Esophagus muscularis mucosa (tissue), 4 donors: ENCODE measurements at regions not wholly inside any gene's neighbourhood (a gene's known extent, or its start where the extent isn't known, plus 50 kb on each side); places are given as distances from the start of the nearest gene placed in this dataset.

Experiments
- DNase-seq: peaks from one replicate; pipeline ENCODE4 v3.0.0-alpha.2; 2017; ENCODE audit errors: extremely low spot score
- H3K27ac ChIP-seq, 4 donors: fragments of 200-600 bp; sonication (generic); replicated peaks in 1 of 4; 1 replicate in 3 of 4; 2 replicates in 1 of 4; pipeline ENCODE4 v1.5.1; 2016 to 2019; ENCODE audit warnings: mild to moderate bottlenecking in 1 of 4
- H3K27me3 ChIP-seq, 4 donors: fragments of 200-600 bp; sonication (generic); one replicate each; pipeline versions ENCODE4 v1.5.1 to v1.6.0; 2016 to 2019
- H3K36me3 ChIP-seq, 4 donors: fragments of 200-600 bp; sonication (generic); one replicate each; pipeline ENCODE4 v1.5.1; 2016 to 2019
- H3K4me1 ChIP-seq, 4 donors: fragments of 200-600 bp; sonication (generic); one replicate each; pipeline ENCODE4 v1.5.1; 2016 to 2019
- H3K4me3 ChIP-seq, 4 donors: fragments of 200-600 bp; sonication (generic); 1 replicate in 2 of 4; 2 replicates in 2 of 4; pipeline ENCODE4 v1.5.1; 2016 to 2019; ENCODE audit warnings: mild to moderate bottlenecking in 4 of 4, moderate library complexity in 1 of 4
- H3K9me3 ChIP-seq, 4 donors: fragments of 200-600 bp; sonication (generic); 1 replicate in 3 of 4; 2 replicates in 1 of 4; pipeline ENCODE4 v1.5.1; 2016 to 2019
- CTCF ChIP-seq, 3 experiments: fragments of 200-600 bp in 2 of 3; fragments of 450-650 bp in 1 of 3; sonication (generic) in 2 of 3; IDR thresholded peaks; one replicate each; pipeline ENCODE4 v1.5.1; 2017 to 2019; ENCODE audit warnings: antibody characterized with exemption in 3 of 3, mild to moderate bottlenecking in 2 of 3, moderate library complexity in 1 of 3
- EP300 ChIP-seq: sonication (generic); formaldehyde crosslinking; IDR thresholded peaks from one replicate; pipeline ENCODE4 v1.6.1; 2017; ENCODE audit warnings: antibody characterized with exemption
- POLR2A ChIP-seq: fragments of 450-650 bp; IDR thresholded peaks from one replicate; pipeline ENCODE4 v1.6.1; 2017; ENCODE audit warnings: antibody characterized with exemption, moderate library complexity, mild to moderate bottlenecking, low read depth
- POLR2AphosphoS5 ChIP-seq, 2 donors: sonication (generic); formaldehyde crosslinking; IDR thresholded peaks; one replicate each; pipeline ENCODE4 v1.6.1; 2017; ENCODE audit warnings: antibody characterized with exemption in 2 of 2
- WGBS: methylation state at CpG from one replicate; pipeline ENCODE4 v1.1.5; 2018; 5-methylcytosine and 5-hydroxymethylcytosine counted together
- intact Hi-C: fragments of 100-400 bp; cut with DNase I; formaldehyde crosslinking; loops from one replicate; pipeline ENCODE4 v1.15.1; 2023

- Histone ChIP-seq H3K27ac (no peak overlapping the region), H3K27me3 (no peaks in the 10 kb centered on the region), H3K9me3 (peaks cover 0 to 8% (median 1%) of the 10 kb centered on the region in 4 donors), H3K4me1 (no peaks in the 10 kb centered on the region), H3K36me3 (no peaks in the 10 kb centered on the region), H3K4me3 (no peak overlapping the region)
- TF ChIP-seq CTCF (IDR thresholded peaks at IDR 0.05): no peak
- no peak for TF ChIP-seq EP300
- no peak for TF ChIP-seq POLR2AphosphoS5 (IDR thresholded peaks at IDR 0.05)
- TF ChIP-seq POLR2A: no peak
- intact Hi-C loops: no loop called here
- DNase-seq: no peak
- 50% methylated on average over 3 of the region's 3 CpGs for WGBS
Measured at GRCh38 chr2:216959433-216959832, 99.6 kb upstream of the TNP1 start.

GRCh38 chr2:216956820-216957493, 97.1 kb upstream of the TNP1 start:
- TF ChIP-seq CTCF (IDR thresholded peaks at IDR 0.05) (no peak), POLR2A (no peak), EP300 (no peak), POLR2AphosphoS5 (IDR thresholded peaks at IDR 0.05) (no peak)
- intact Hi-C loops: no loop called here
- H3K36me3 ChIP-seq: no peaks in the 10 kb centered on the region
- no peak overlapping the region for H3K27ac ChIP-seq
- DNase-seq: no peak
- WGBS: 92% methylated on average over 5 of the region's 5 CpGs
- no peaks in the 10 kb centered on the region for H3K4me1 ChIP-seq
- peaks cover 0 to 5% (median 1%) of the 10 kb centered on the region in 4 donors for H3K9me3 ChIP-seq
- H3K4me3 ChIP-seq: no peak overlapping the region
- no peaks in the 10 kb centered on the region for H3K27me3 ChIP-seq

- 74% methylated on average over 4 of the region's 4 CpGs for WGBS
Measured at GRCh38 chr2:216951171-216951570, 91.3 kb upstream of the TNP1 start.

GRCh38 chr2:216950547-216950946, 90.7 kb upstream of the TNP1 start:
- intact Hi-C loops: no loop called here
- 82% methylated on average over 2 of the region's 2 CpGs for WGBS
- H3K27me3 ChIP-seq: no peaks in the 10 kb centered on the region
- H3K36me3 ChIP-seq: no peaks in the 10 kb centered on the region
- TF ChIP-seq POLR2AphosphoS5 (IDR thresholded peaks at IDR 0.05): no peak
- no peak for TF ChIP-seq CTCF (IDR thresholded peaks at IDR 0.05)
- TF ChIP-seq EP300: no peak
- TF ChIP-seq POLR2A: no peak
- no peak overlapping the region for H3K27ac ChIP-seq
- H3K9me3 ChIP-seq: peaks cover 0 to 5% (median 1%) of the 10 kb centered on the region in 4 donors
- no peaks in the 10 kb centered on the region for H3K4me1 ChIP-seq
- H3K4me3 ChIP-seq: no peak overlapping the region
- DNase-seq: no peak

More at GRCh38 chr2:216951171-216951570, 91.3 kb upstream of the TNP1 start:
- no peak for DNase-seq
- TF ChIP-seq CTCF (IDR thresholded peaks at IDR 0.05): no peak
- no peak for TF ChIP-seq POLR2A
- TF ChIP-seq EP300: no peak
- Histone ChIP-seq H3K27ac (no peak overlapping the region), H3K9me3 (peaks cover 0 to 5% (median 1%) of the 10 kb centered on the region in 4 donors), H3K4me1 (no peaks in the 10 kb centered on the region), H3K36me3 (no peaks in the 10 kb centered on the region), H3K4me3 (no peak overlapping the region), H3K27me3 (no peaks in the 10 kb centered on the region)
- intact Hi-C loops: no loop called here
